ENCODE measurements at regions not wholly inside any gene's neighbourhood (a gene's known extent, or its start where the extent isn't known, plus 50 kb on each side); places are given as distances from the start of the nearest gene placed in this dataset.

DNA sequence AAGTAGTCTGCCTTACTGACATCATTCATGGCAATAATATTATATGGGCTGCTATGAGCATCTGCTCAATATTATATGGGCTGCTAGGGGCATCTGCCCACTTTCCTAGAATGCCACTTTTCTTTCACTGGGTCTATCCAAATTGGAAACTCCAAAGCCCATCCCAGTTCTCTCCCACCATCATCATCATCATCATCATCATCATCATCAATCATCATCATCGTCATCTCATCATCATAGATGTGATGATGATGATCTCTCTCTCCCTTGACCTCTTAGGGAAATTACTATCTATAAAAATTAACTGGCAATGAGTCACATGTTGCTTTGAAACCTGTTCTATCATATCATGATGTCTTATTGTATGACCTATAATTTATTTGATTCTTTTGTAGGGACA, 222.0 kb downstream of the TJP1 start:
- DNase-seq: no peak

DNA sequence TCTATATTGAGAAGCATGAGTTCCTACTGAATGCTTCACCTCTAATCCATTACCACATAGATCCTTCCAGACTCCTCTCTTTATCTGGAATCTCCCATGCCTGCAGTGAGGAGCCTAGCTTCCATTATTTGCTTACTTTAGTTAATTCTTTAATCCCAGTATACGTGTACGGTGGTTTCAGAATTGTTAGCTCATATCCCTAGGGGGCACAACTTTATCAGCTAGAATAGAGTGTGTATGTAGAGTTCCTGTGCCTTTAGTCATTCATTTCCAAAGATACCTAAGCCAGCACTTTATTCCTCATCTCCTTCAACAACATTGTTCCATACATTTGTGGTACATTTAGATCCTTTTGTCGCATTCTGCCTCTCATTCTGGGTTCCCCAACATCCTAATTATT, 226.0 kb downstream of the TJP1 start:
- no peak for DNase-seq

DNA sequence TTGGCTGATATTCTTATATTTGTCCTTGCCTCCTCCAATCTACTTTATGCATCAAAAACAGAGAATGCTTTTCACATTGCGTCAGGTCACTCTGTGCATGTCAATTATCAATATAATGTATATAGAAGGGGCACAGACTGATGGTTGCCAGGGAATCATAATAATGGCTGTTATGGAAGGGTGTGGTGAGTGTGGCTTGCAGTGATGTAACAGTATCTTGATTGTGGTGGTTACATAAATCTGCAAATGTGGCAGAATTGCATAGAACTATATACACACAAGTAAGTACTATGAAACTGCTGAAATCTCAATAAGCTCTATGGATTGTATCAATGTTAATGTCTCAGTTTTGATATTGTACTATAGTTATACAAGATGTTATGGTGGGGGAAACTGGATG, 228.6 kb downstream of the TJP1 start:
- DNase-seq: no peak

DNA sequence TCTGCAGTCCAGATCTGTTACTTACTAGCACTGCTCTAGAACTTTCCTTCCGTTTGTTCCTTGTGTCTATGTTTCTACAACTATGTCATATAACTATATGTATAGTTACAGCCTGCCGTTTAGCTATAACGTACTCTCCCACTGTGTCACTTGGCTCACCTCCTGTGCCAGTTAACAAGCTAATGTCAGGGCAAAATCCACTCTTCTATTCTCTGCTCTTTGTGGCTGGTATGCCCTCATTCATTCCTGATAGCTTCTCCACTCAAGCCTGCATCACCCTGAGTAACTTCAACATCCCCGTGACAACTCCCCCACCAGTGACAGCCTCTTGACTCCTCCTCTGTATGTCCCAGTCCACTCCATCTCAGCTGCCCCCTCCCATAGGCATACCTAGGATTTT, 229.2 kb downstream of the TJP1 start:
- DNase-seq: no peak

DNA sequence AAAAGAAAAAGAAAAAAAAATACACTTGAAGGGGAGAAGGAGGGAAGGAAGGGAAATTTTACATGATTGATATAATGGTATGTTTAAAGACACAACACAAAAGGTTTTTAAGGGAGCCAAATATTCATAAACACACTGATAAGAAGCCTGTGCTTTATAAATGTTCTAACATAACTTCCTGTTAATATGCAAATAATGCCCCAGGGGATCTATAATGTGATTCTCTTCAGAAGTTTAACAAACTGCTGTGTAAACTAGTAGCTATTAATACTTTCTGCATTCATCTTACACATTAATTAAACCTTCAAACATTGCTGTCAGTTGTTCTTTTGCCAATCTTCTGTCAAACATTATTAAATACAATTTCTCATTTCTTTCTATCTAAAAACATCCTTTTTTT, 231.6 kb downstream of the TJP1 start:
- no peak for DNase-seq

DNA sequence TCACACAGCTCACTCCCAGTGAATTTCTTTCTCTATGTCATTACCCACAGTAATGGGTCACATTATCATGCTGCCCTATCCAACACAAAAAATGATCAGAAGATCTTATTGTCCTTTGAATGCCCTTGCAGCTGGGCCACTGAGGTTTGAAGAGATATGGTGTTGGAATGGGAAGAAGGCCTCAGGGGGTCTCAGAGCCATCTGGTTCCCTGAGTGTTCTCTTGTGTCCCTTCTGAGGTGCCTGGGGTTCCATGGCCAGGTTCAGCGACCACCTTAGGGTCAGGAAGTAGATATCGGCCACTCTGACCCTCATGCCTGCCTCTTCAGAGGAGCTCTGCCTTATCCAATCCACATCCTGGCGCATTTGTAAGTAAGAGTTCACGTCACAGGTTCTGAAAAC, 232.3 kb downstream of the TJP1 start:
- DNase-seq: no peak

DNA sequence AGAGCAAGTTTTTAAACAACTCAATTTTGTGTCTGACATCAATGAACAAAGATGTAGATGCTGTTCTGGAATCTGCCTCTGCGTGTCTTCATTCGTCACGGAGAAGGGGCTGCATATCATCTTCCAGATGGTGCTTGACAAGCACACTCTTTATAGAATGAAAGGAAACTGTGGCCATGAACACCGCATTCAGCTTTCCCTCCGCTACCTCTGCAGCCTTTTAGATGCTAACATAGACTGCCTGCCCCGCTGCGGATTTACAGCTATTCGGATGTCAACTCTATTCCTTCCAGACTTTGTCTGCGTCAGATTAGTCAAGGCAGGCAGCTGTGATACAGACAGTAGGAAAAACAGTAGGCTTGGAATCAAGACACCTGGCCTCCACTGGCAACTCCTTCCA, 232.9 kb downstream of the TJP1 start:
- no peak for DNase-seq

DNA sequence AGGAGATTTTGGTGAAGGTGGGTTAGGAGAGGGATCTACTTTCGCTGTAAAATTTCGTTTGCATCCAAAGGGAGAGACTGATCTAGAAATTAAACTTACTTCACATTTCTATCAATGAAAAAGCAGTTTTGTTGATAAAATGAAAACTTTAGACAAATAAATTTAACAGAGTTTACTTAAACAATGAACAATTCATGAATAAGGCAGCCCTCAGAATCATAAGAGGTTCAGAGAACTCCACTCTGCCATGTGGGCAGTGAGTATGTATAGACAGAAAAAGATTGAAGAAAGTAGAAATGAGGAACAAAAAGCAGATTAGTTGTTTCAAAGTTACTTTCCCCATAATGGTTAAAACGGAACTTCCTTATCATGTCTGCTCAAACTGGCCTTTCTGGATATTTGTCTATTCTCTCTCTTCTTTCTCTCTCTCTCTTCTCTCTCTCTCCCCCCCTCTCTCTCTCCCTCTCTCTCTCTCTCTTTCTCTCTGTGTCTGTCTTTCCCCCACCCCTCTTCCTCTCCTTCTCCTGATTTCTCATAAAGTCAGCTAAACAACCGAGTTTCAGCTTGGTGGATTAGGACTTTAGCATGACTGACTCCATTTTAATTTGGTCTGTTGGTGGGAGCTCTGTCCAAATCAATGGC, 248.9 kb downstream of the TJP1 start:
- no peak for DNase-seq

DNA sequence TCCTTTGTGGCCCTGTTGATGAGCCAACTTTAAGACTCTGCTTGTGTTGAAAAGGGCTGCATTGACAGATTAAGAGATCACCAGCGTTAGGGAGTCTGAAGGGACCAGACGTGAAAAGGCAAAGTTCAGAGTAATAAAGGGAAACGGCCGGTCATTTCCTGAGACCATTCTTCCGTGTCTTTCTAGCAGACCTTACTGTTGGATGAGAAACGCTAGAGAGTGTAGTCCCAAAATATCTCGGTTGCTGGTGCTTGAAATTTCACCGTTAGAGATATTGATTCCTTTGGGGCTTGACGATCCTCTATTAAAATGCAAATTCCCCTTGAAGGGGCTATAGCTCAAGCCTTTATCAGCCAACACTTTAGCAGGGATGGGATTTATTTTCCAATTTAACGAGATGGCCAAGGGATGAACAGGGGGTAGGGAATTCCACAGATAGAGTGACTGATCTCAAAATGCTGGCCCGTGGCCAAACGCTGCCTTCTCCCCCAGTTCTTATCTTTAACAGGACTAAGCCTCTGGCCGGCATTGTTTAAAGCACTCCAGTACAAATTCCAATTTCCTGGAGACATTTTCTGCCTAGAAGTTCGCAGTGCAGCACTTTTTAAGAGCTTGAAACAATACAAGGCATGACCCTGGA, 250.4 kb downstream of the TJP1 start:
- no peak for DNase-seq

DNA sequence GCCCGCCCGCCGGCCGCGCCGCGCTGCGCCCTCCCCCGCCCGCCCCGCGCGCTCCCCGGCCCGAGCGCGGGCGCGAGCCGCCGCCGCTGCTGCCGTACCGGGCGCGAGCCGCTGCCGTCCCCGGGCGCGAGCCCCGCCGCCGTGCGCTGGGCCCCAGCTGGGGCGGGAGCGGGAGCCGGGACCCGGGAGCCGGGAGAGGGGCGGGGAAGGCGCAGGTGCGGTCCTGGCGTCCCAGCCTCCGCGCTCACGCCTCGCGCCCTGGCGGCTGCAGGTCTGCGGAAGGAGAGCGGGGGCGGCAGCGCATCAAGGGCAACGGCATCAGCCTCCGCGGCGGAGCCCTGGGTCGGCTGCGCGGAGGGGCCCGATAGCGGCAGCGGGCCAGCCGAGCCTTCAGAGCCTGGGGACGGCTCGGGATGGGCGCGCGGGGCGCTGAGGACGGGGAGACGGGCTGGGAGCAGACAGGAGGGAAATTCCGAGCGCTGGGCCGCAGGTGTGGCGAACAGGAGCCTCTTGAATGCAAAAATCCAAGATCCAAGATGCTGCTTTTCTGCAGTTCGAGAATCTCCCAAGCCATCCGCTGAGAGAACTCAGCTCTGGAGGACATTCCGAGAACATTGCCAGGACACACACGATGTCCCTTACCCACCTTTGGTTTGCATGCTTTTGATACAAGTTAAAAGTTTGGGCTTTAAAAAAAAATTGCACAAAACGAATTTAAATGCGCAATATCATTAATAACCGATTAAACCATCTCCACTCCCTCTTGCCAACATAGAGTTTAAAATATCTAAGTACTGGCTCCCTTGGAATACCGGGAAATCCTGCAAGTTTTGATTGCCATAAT, 251.1 kb downstream of the TJP1 start:
- DNase-seq: no peak

DNA sequence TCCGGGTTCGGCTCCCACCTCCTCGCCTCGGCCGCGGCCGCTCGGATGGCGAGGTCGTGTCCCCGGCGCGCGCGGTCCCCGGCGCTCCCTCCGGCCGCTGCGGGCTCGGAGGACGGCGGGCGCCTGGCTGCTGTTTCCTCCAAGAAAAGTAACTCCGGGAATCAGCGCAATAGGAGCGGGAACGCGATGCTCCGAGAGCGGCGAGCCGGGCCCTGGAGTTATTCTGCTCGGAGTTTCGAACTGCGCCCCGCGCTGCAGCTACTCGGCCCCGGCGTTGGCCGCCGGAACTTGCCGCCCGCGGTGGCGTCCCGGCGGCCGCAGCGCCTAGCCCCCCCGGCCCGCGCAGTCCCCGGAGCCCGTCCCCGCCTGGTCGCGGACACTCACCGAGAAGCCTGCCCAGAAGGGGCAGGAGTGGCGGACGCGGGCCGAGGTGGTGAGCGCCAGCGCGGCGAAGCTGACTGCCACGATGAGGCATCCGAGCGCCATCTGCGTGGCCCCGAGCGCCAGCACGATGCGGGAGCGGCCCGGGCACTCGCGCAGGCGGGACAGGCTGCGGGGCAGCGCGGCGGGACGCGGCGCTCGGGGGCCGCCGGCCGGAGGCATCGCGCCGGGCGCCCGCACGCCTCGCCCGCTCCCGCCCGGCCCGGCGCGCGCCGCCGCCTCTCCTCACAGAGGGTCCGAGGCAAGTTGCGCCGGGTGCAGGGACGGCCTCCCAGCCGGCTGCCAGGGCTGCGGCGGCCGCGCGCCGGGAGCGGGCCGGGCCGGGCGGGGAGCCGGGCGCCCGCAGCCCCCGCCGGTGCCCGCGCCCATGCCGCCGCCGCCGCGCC, 251.9 kb downstream of the TJP1 start:
- DNase-seq: no peak

DNA sequence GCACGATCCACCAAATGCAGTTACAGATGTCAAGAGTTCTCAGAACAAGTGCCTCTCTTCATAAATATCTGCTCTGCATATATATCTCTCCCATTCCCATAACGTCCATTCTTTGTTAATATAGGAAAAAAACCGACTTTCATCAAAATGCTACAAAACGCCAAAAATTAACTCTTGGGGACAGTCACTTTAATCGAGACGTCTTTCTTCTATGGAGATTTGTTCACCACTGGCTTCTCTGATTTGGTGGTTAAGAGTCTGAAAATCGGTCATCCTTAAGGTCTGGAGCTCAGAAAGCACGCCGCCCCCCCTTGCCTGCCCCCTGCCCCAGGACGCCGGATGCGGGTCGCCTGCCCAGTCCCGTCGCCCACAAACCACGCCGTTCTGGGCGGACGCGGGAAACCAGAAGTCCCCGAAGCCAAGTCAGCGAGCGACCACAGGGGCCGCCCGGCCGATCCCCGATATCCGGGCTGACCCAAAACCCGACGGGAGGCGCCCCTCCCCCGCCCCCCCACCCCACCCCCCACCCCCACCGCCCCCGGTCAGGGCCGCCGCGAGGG, 252.7 kb downstream of the TJP1 start:
- no peak for DNase-seq

DNA sequence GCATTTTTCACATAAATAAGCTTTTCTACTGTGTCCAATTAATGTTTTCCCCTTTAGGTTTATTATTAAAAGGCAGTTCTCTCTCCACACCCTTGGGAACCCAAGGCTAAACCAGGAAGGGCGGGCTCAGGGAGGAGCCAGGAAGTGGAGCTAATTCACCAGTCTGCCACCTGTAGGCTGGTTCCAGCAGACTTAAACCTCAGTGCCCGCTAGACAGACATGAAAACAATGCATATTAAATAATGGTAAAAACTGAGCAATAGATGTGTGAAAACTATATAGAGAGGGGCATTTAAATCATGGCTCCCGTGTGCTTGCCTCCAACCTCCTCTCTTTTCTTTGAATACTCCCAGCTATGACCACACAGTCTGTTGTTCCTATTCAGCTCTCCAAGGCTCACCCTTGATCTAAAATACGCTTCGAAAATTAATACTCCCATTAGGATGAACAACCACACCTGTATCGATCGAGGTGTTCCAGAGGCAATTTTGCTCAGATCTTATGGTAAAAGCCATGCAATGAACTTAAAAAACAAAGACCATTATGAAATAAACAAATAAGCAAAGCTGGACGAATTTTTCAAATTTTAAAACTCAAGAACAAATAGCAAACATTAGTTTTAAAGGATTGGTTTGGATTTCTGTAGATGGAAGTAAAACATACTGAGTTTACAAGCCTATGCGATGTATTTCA, 253.3 kb downstream of the TJP1 start:
- DNase-seq: peak in 1 of 2 experiments; percentile 15

DNA sequence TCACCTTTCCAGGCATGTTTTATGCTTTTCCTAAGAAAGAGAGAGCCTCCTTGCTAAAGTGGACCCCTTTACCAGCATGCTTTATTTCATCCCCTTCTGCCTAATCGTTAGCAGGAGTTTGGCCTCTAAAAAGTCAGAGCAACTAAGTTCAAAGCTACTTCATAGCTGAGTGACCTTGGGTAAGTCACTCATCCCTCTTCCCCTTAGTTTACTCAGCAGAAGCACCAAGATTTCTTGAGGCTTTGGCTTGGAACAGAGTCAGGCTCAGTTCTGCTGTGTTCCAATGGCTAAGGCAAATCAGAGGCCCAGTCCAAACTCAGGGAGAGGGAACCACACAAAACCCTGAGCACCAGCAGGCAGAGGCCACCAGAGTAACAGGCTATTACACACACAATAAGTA, 254.9 kb downstream of the TJP1 start:
- DNase-seq: no peak

DNA sequence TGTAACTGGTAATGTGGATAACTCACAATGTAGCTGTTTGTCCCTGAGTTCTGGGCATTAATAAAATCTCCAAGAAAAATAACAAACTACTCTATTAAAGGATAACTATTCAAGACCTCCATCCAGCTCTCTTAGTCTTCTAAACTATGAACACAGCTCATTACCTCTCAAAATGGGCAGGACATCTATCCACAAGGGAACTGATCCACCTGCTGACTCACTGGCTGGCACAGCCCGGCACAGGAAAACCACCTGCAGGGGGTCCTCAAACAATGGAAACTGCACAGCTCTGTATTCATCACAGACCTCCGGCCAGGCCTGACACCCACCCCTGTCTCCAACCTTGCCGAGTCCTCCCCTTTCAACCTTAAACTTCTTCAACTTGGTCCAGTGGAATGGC, 255.4 kb downstream of the TJP1 start:
- no peak for DNase-seq

DNA sequence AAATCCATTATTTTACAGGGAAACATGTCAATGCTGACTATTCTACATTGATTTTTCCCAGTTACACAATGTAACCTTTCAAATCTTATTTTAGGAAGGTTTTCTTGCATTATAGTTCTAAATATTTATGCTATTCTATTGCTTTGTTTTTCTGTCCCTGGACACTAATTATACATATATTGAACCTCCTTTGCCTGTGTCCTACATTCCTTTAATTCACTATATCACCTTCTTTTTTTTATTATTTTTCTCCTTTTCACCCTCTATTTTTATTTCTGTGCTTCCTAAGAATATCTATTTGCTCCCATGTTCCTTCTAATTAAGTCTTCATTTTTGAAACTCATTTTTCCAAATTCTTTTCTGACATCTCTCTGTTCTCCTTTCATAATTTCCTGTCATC, 259.2 kb downstream of the TJP1 start:
- DNase-seq: no peak

DNA sequence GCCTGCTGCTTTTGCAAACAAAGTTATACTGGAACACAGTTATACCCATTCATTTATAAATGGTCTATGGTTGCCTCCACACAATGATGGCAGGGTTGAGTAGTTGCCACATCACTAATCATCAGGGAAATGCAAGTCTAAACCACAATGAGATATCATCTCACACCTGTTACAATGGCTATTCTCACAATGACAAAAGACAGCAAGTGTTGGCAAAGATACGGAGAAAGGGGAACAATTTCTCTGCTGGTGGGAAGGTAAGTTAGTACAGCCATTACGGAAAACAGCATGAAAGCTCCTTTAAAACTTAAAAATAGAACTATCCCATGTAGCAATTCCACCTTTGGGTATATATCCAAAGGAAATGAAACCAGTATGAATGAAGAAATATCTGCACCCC, 261.4 kb downstream of the TJP1 start:
- DNase-seq: no peak

DNA sequence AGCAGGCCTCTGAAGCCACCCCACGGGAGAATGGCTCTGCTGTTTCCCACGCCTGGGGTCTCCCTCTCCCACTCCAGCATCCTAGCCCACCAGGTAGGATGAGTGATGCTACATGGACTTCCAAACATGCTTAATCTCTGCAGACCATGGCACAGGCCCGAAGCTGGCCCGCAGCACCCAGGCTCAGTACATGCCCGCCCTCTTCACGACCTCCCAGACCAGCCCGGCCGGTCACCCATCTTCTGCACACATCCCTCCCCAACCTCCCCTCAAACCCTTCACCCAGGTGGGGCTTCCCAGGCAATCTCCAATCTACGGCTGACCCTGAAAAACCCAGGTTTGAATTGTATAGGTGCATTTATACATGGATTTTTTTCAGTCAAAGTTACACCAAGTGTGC, 264.0 kb downstream of the TJP1 start:
- DNase-seq: no peak

DNA sequence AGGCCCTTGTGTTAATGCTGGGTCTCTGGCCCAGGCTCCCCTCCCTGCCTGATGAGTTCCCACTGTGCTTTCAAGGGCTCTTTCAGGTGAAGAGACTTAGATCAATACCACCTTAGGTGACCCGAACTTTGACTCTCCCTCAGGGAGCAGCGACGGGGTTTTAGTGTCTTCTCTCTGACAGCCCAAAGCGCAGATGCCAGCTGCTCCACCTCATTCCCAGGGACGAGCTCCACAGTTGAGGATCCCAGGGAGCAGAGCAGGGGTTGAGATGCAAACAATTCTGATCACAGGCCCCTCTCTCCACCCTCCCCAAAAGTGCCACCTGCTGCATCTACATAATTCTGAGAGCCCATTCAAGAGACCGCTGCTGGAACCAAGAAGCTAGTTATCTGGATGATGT, 265.1 kb downstream of the TJP1 start:
- DNase-seq: no peak

DNA sequence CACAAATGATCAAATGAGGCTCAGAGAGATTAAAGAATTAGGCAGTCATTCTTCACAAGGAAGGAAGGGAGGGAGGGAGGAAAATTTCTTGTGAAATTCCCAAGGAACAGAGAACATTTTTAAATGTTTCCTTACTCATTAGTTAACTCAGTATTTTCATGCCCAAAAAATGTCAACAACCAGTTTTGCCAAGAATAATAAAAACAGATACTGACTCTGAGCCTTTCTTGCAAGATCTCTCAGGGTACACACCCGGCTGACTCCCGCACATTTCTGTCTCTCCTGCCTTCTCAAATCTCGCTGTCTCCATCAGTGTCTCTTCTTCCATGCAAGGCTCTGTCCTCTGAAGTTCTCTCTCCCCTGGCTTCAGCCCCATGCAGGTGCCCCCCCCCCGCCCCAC, 265.9 kb downstream of the TJP1 start:
- DNase-seq: no peak

DNA sequence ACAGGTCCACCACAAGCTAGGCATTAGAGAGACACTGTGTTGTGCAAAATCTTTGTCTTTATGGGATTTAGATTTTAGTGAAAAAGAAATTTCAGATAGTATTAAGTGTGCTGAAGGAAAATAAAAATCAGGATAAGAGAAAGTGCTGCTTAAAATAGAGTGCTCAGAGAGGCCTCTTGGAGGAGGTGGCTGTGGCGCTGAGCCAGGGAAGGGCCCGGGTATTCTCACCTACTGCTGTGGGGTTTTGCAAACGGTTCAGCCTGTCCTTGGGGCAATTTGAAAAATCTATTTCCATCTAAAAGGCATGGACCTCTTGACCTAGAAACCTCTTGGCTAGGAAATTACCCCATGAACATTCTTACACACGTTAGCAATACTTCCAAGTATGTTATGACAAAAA, 267.7 kb downstream of the TJP1 start:
- DNase-seq: no peak

DNA sequence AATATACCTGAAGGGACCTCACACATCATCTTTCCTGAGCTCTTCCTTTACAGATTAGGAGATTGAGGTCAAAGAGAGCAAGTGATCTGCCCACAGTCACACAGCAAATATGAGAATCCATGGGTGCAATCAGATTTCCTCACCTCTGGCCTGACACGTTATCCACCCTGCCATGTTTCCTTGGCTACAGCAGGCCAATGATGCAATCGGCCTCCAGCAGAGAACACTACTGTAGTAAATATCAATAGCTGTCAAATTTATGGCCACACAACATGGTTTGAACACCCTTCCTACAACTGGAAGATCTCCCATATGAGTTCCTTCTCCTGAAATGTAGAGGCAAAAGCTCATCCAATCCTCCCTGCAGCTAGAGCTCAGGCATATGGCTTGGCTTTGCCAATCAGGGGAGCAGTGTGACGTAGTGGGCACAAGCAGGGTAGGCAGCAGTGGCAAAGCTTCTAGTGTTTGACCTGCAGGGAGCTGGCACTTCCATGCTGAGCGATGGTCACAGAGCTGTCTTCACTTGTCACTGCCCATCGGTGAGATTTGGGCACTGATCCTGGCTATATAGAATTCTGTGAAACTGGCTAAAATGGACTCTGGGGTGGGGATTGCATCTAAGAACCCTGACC, 271.3 kb downstream of the TJP1 start:
- DNase-seq: no peak
